Activated B cell treated with CpG ODN at 0.5 μM for 24 hours (primary cell): ENCODE measurements at regions not wholly inside any gene's neighbourhood (a gene's known extent, or its start where the extent isn't known, plus 50 kb on each side); places are given as distances from the start of the nearest gene placed in this dataset.

Experiments used
- ATAC-seq: fragments of 200-7000 bp; cut with Tn5 transposase; one replicate; pipeline ENCODE4 v1.10.0; 2021; ENCODE audit warnings: low read depth, mild to moderate bottlenecking, moderate library complexity
- CTCF ChIA-PET: fragments of 350-600 bp; sonication (Branson Sonifier 250); formaldehyde crosslinking; loops from one replicate; lab custom pipeline; 2021; ENCODE audit warnings: antibody characterized with exemption; lab: Charles Lee
- POLR2A ChIA-PET: fragments of 350-600 bp; sonication (Branson Sonifier 250); formaldehyde crosslinking; loops from one replicate; lab custom pipeline; 2021; ENCODE audit warnings: antibody characterized with exemption; lab: Charles Lee
- DNase-seq: peaks from one replicate; pipeline ENCODE4 v3.0.0; 2022
- H3K27ac Mint-ChIP-seq: one replicate; pipeline ENCODE4 v1.8.0; 2020; ENCODE audit warnings: mixed read lengths
- H3K27me3 Mint-ChIP-seq: one replicate; pipeline ENCODE4 v1.8.0; 2021; ENCODE audit warnings: mixed read lengths
- H3K36me3 Mint-ChIP-seq: one replicate; pipeline ENCODE4 v1.8.0; 2021; ENCODE audit warnings: low read depth, mixed read lengths
- H3K4me1 Mint-ChIP-seq: one replicate; pipeline ENCODE4 v1.8.0; 2021; ENCODE audit warnings: mixed read lengths
- H3K4me3 Mint-ChIP-seq: one replicate; pipeline ENCODE4 v1.8.0; 2020; ENCODE audit warnings: mild to moderate bottlenecking, mixed read lengths
- H3K9me3 Mint-ChIP-seq: one replicate; pipeline ENCODE4 v1.8.0; 2020; ENCODE audit warnings: mixed read lengths
- CTCF ChIP-seq: fragments of 200-600 bp; IDR thresholded peaks from one replicate; pipeline ENCODE4 v1.8.0; 2022; ENCODE audit warnings: antibody characterized with exemption, mild to moderate bottlenecking
- intact Hi-C: fragments of 100-400 bp; cut with micrococcal nuclease; formaldehyde crosslinking; loops from one replicate; pipeline ENCODE4 v1.15.1; 2024

- DNase-seq (no peak), ATAC-seq (no peak)
- TF ChIP-seq CTCF: no peak
- CTCF ChIA-PET: no interaction called here
- intact Hi-C loops: no loop called here
- no peaks in the 10 kb centered on the region for H3K9me3 Mint-ChIP-seq
- H3K27me3 Mint-ChIP-seq: no peaks in the 10 kb centered on the region
- POLR2A ChIA-PET: no interaction called here
- H3K27ac Mint-ChIP-seq: no peak overlapping the region
- H3K4me3 Mint-ChIP-seq: no peak overlapping the region
- no peaks in the 10 kb centered on the region for H3K4me1 Mint-ChIP-seq
- H3K36me3 Mint-ChIP-seq: no peaks in the 10 kb centered on the region
Observed at GRCh38 chr11:32305460-32305859, 129.9 kb downstream of the WT1 start.

GRCh38 chr11:32307471-32307870 is 127.9 kb downstream of the WT1 start:
- POLR2A ChIA-PET: no interaction called here
- no peaks in the 10 kb centered on the region for H3K9me3 Mint-ChIP-seq
- no peak for ATAC-seq
- CTCF ChIA-PET: no interaction called here
- no peak for TF ChIP-seq CTCF
- intact Hi-C loops: no loop called here
- no peak for DNase-seq
- no peaks in the 10 kb centered on the region for H3K4me1 Mint-ChIP-seq
- no peak overlapping the region for H3K27ac Mint-ChIP-seq
- no peaks in the 10 kb centered on the region for H3K36me3 Mint-ChIP-seq
- H3K27me3 Mint-ChIP-seq: peaks cover 4% of the 10 kb centered on the region
- H3K4me3 Mint-ChIP-seq: no peak overlapping the region

- Mint-ChIP-seq H3K4me3 (no peak overlapping the region), H3K27me3 (peaks cover 6% of the 10 kb centered on the region), H3K9me3 (no peaks in the 10 kb centered on the region), H3K36me3 (no peaks in the 10 kb centered on the region), H3K4me1 (no peaks in the 10 kb centered on the region), H3K27ac (no peak overlapping the region)
- TF ChIP-seq CTCF: no peak
- intact Hi-C loops: no loop called here
- CTCF ChIA-PET: no interaction called here
- ATAC-seq (no peak), DNase-seq (no peak)
- POLR2A ChIA-PET: no interaction called here
Observed at GRCh38 chr11:32307913-32308312, 127.4 kb downstream of the WT1 start.

GRCh38 chr11:32309530-32310213 is 125.7 kb downstream of the WT1 start:
- H3K27me3 Mint-ChIP-seq: peaks cover 7% of the 10 kb centered on the region
- no peak overlapping the region for H3K4me3 Mint-ChIP-seq
- DNase-seq (no peak), ATAC-seq (no peak)
- H3K36me3 Mint-ChIP-seq: no peaks in the 10 kb centered on the region
- ChIA-PET CTCF (no interaction called here), POLR2A (no interaction called here)
- H3K27ac Mint-ChIP-seq: no peak overlapping the region
- H3K4me1 Mint-ChIP-seq: no peaks in the 10 kb centered on the region
- intact Hi-C loops: loop anchor here (10.0 kb wide), 1 partner anchor 65 kb away; no protein-coding TSS in a partner anchor
- H3K9me3 Mint-ChIP-seq: no peaks in the 10 kb centered on the region
- TF ChIP-seq CTCF: no peak

GRCh38 chr11:32310214-32310601 is 125.1 kb downstream of the WT1 start:
- ATAC-seq (no peak), DNase-seq (no peak)
- peaks cover 7% of the 10 kb centered on the region for H3K27me3 Mint-ChIP-seq
- H3K4me3 Mint-ChIP-seq: no peak overlapping the region
- no peak overlapping the region for H3K27ac Mint-ChIP-seq
- intact Hi-C loops: loop anchor here (10.0 kb wide), 1 partner anchor 65 kb away; no protein-coding TSS in a partner anchor
- ChIA-PET CTCF (interaction anchor here (1.5 kb wide), 1 partner anchor 8 kb away, joined by 3 read pairs; no protein-coding TSS in a partner anchor), POLR2A (no interaction called here)
- no peak for TF ChIP-seq CTCF
- H3K4me1 Mint-ChIP-seq: no peaks in the 10 kb centered on the region
- H3K36me3 Mint-ChIP-seq: no peaks in the 10 kb centered on the region
- no peaks in the 10 kb centered on the region for H3K9me3 Mint-ChIP-seq
